Ishikawa (cell line): ENCODE measurements at regions not wholly inside any gene's neighbourhood (a gene's known extent, or its start where the extent isn't known, plus 50 kb on each side); places are given as distances from the start of the nearest gene placed in this dataset.

ENCODE experiments used
- CEBPB ChIP-seq: IDR thresholded peaks from 2 replicates; pipeline ENCODE4 v1.6.1; 2012
- CREB1 ChIP-seq: IDR thresholded peaks from 2 replicates; pipeline ENCODE4 v1.6.1; 2012; ENCODE audit warnings: low read depth
- EGR1 ChIP-seq: IDR thresholded peaks from 2 replicates; pipeline ENCODE4 v1.6.1; 2012
- EP300 ChIP-seq: IDR thresholded peaks from 2 replicates; pipeline ENCODE4 v1.6.1; 2012; ENCODE audit warnings: borderline replicate concordance
- FOXM1 ChIP-seq: IDR thresholded peaks from 2 replicates; pipeline ENCODE4 v1.6.1; 2012; ENCODE audit warnings: low read depth, borderline replicate concordance
- MAX ChIP-seq: IDR thresholded peaks from 2 replicates; pipeline ENCODE4 v1.6.1; 2012
- NFIC ChIP-seq: IDR thresholded peaks from 2 replicates; pipeline ENCODE4 v1.6.1; 2012
- RAD21 ChIP-seq: IDR thresholded peaks from 2 replicates; pipeline ENCODE4 v1.6.1; 2012; ENCODE audit warnings: low read depth
- TAF1 ChIP-seq: IDR thresholded peaks from 2 replicates; pipeline ENCODE4 v1.6.1; 2012; ENCODE audit warnings: low read depth, mild to moderate bottlenecking
- TCF12 ChIP-seq: IDR thresholded peaks from 2 replicates; pipeline ENCODE4 v1.6.1; 2012; ENCODE audit warnings: low read depth
- TEAD4 ChIP-seq: IDR thresholded peaks from 2 replicates; pipeline ENCODE4 v1.6.1; 2012
- USF1 ChIP-seq: IDR thresholded peaks from 2 replicates; pipeline ENCODE4 v1.6.1; 2012
- YY1 ChIP-seq: IDR thresholded peaks from 2 replicates; pipeline ENCODE4 v1.6.1; 2012; ENCODE audit warnings: low read depth
- ZBTB7A ChIP-seq: IDR thresholded peaks from 2 replicates; pipeline ENCODE4 v1.6.1; 2012; ENCODE audit warnings: low read depth
- TF ChIP-seq, protein P1 (sequence below): IDR thresholded peaks from 2 replicates; pipeline ENCODE4 v1.6.1; 2012; ENCODE audit warnings: low read depth, mild to moderate bottlenecking

GRCh38 chr4:176988226-176988625 lies 195.5 kb upstream of the VEGFC start:
- no peak for TF ChIP-seq EP300
- no peak for TF ChIP-seq TCF12
- TF ChIP-seq TAF1, result no peak

- TF ChIP-seq YY1, result no peak
- no peak for TF ChIP-seq TCF12
- TF ChIP-seq EP300, result no peak
- TF ChIP-seq, protein P1, sequence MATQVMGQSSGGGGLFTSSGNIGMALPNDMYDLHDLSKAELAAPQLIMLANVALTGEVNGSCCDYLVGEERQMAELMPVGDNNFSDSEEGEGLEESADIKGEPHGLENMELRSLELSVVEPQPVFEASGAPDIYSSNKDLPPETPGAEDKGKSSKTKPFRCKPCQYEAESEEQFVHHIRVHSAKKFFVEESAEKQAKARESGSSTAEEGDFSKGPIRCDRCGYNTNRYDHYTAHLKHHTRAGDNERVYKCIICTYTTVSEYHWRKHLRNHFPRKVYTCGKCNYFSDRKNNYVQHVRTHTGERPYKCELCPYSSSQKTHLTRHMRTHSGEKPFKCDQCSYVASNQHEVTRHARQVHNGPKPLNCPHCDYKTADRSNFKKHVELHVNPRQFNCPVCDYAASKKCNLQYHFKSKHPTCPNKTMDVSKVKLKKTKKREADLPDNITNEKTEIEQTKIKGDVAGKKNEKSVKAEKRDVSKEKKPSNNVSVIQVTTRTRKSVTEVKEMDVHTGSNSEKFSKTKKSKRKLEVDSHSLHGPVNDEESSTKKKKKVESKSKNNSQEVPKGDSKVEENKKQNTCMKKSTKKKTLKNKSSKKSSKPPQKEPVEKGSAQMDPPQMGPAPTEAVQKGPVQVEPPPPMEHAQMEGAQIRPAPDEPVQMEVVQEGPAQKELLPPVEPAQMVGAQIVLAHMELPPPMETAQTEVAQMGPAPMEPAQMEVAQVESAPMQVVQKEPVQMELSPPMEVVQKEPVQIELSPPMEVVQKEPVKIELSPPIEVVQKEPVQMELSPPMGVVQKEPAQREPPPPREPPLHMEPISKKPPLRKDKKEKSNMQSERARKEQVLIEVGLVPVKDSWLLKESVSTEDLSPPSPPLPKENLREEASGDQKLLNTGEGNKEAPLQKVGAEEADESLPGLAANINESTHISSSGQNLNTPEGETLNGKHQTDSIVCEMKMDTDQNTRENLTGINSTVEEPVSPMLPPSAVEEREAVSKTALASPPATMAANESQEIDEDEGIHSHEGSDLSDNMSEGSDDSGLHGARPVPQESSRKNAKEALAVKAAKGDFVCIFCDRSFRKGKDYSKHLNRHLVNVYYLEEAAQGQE, result no peak
- TF ChIP-seq FOXM1, result no peak
- TF ChIP-seq ZBTB7A, result no peak
- TF ChIP-seq CEBPB, result no peak
- TF ChIP-seq NFIC, result no peak
- no peak for TF ChIP-seq MAX
Measured at GRCh38 chr4:176989186-176989585, 196.5 kb upstream of the VEGFC start.

- TF ChIP-seq CREB1 (no peak), CEBPB (peak; percentile 80), NFIC (peak; percentile 60), USF1 (no peak), YY1 (no peak), TEAD4 (peak; percentile 44; the same call in 1 of the 2 replicates)
Measured at GRCh38 chr4:176999935-177000543, 207.3 kb upstream of the VEGFC start.

DNA sequence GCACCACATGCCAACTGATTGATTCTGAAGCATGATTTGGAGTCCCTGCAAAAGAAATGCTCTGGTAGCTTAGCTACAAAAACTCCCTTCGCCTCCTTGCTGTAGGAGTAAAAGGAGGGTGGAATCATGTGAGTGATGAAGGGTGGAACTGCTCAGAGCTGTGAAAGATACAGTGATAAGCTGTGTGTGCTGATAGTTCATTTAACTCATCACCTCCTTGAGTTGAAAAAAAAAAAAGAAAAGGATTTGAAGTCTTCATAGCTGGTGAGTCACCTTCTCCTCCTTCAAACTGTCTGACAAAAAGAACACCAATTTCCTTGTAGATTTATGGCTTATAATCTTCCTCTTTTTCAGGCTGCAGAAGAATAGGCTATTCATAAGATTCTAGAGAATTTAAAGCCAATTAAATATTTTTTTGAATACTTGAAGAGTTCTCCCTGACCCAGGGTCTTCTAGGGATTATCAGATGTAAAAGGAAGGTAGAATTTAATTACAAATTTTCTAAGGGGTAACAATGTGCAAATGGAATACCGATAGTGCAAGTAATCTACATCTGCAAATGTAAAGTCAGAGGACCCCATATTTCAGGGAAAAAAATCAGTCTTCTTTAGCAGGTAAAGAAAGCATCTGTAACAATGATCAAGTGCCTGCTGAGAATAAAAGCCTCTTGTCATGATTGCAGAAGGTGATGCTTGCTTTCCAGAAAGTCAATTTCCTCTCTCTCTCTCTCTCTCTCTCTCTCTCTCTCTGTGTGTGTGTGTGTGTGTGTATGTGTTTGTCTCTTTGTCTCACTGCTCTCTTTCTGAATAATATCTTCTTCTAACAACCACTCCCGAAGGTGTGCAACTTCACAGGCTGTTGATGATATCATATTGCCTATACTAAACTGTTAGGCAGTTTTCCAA lies 208.8 kb upstream of the VEGFC start:
- TF ChIP-seq TAF1, result no peak
- TF ChIP-seq CEBPB, result no peak
- TF ChIP-seq, protein P1, result no peak
- no peak for TF ChIP-seq MAX
- no peak for TF ChIP-seq EGR1
- no peak for TF ChIP-seq CREB1
- TF ChIP-seq EP300, result no peak
- TF ChIP-seq TEAD4, result no peak
- no peak for TF ChIP-seq USF1
- TF ChIP-seq FOXM1, result no peak
- TF ChIP-seq ZBTB7A, result no peak
- TF ChIP-seq TCF12, result no peak
- TF ChIP-seq YY1, result no peak
- no peak for TF ChIP-seq RAD21
- no peak for TF ChIP-seq NFIC

- no peak for TF ChIP-seq MAX
- no peak for TF ChIP-seq TCF12
- no peak for TF ChIP-seq CREB1
- TF ChIP-seq EP300, result no peak
- no peak for TF ChIP-seq USF1
- TF ChIP-seq ZBTB7A, result no peak
- no peak for TF ChIP-seq EGR1
- TF ChIP-seq RAD21, result no peak
- no peak for TF ChIP-seq NFIC
- TF ChIP-seq TAF1, result no peak
- TF ChIP-seq, protein P1, result no peak
- no peak for TF ChIP-seq YY1
- no peak for TF ChIP-seq CEBPB
Measured at GRCh38 chr4:177005674-177006230, 213.0 kb upstream of the VEGFC start.
